HCT116 (cell line): ENCODE measurements at regions not wholly inside any gene's neighbourhood (a gene's known extent, or its start where the extent isn't known, plus 50 kb on each side); places are given as distances from the start of the nearest gene placed in this dataset.

Experiments used
- ATAC-seq: fragments of 200-7000 bp; cut with Tn5 transposase; 2 replicates; pipeline ENCODE4 v1.9.1; 2020; ENCODE audit warnings: mild to moderate bottlenecking, moderate library complexity
- BruUV-seq: library from RNA; stranded (reverse); fragments of 400-500 nt; replicated peaks from 2 replicates; lab custom pipeline; 2021; lab: Mats Ljungman, UMichigan
- CTCF ChIA-PET: fragments of 300-600 bp; sonication (Branson Sonifier 250); formaldehyde crosslinking; loops from one replicate; lab custom pipeline; 2021; ENCODE audit warnings: antibody characterized with exemption; lab: Charles Lee
- POLR2A ChIA-PET: fragments of 300-600, 350-600 bp; sonication (Branson Sonifier 250); formaldehyde crosslinking; loops from one replicate; lab custom pipeline; 2021; ENCODE audit warnings: antibody characterized with exemption; lab: Charles Lee
- RAD21 ChIA-PET, 2 experiments: fragments of 300-600 bp; sonication (Branson Sonifier 250); formaldehyde crosslinking; loops; one replicate each; lab custom pipeline; 2023; ENCODE audit warnings: low total read pairs in 2 of 2; ENCODE audit not compliant: uncharacterized antibody in 2 of 2, unreplicated experiment in 2 of 2, low non-redundant PET in 1 of 2; lab: Charles Lee
- DNase-seq: peaks from one replicate; pipeline ENCODE4 v3.0.0-alpha.2; 2010; ENCODE audit warnings: low read depth, low spot score
- H2AFZ ChIP-seq: fragments of 200-600 bp; shearing (Covaris generic), sonication (generic); 2 replicates; pipeline ENCODE4 v1.6.1; 2017; ENCODE audit warnings: low read depth, mixed run types, mixed read lengths, antibody characterized with exemption, low read length; ENCODE audit not compliant: poor library complexity, severe bottlenecking
- H3K27ac ChIP-seq: 2 replicates; pipeline ENCODE4 v1.5.1; 2012; ENCODE audit warnings: low read depth, low read length
- H3K27me3 ChIP-seq: fragments of 200-600 bp; sonication (generic); 2 replicates; pipeline ENCODE4 v1.6.1; 2016; ENCODE audit warnings: mixed run types, low read length, mixed read lengths; ENCODE audit not compliant: insufficient read depth
- H3K36me3 ChIP-seq, 2 experiments: fragments of 200-500 bp in 1 of 2; fragments of 200-600 bp in 1 of 2; sonication (Bioruptor generic) in 1 of 2; sonication (generic) in 1 of 2; 2 replicates each; pipeline versions ENCODE4 v1.5.1 to v1.6.1; 2014 to 2016; ENCODE audit warnings: low read length in 2 of 2, inconsistent platforms in 1 of 2, mixed read lengths in 1 of 2, mixed run types in 1 of 2; ENCODE audit not compliant: insufficient read depth in 2 of 2, control insufficient read depth in 1 of 2
- H3K4me1 ChIP-seq, 2 experiments: fragments of 200-600 bp in 1 of 2; sonication (generic) in 1 of 2; 2 replicates each; pipeline versions ENCODE4 v1.5.1 to v1.6.1; 2012 to 2017; ENCODE audit warnings: low read length in 2 of 2, inconsistent platforms in 1 of 2, mild to moderate bottlenecking in 1 of 2, mixed read lengths in 1 of 2, mixed run types in 1 of 2, moderate library complexity in 1 of 2; ENCODE audit not compliant: insufficient read depth in 2 of 2, control insufficient read depth in 1 of 2
- H3K4me2 ChIP-seq: fragments of 200-600 bp; sonication (generic); 2 replicates; pipeline ENCODE4 v1.6.1; 2017; ENCODE audit warnings: mixed run types, low read length, mixed read lengths
- H3K4me3 ChIP-seq, 2 experiments: fragments of 200-600 bp in 1 of 2; sonication (generic) in 1 of 2; replicated peaks in 1 of 2; 2 replicates each; pipeline ENCODE4 v1.5.1; 2011 to 2016; ENCODE audit warnings: low read length in 2 of 2, control low read depth in 1 of 2, low read depth in 1 of 2, mild to moderate bottlenecking in 1 of 2, mixed read lengths in 1 of 2, mixed run types in 1 of 2
- H3K79me2 ChIP-seq: fragments of 200-600 bp; sonication (generic); 2 replicates; pipeline ENCODE4 v1.6.1; 2017; ENCODE audit warnings: mild to moderate bottlenecking, mixed run types, low read length, moderate library complexity, mixed read lengths; ENCODE audit not compliant: insufficient read depth
- H3K9ac ChIP-seq: fragments of 200-600 bp; sonication (generic); 2 replicates; pipeline ENCODE4 v1.6.1; 2016; ENCODE audit warnings: low read length, mixed read lengths
- H3K9me2 ChIP-seq: fragments of 200-600 bp; sonication (generic), shearing (Covaris generic); 2 replicates; pipeline ENCODE4 v1.6.1; 2017; ENCODE audit warnings: mixed run types, mild to moderate bottlenecking, moderate library complexity; ENCODE audit not compliant: insufficient read depth
- H3K9me3 ChIP-seq, 2 experiments: fragments of 200-500 bp in 1 of 2; fragments of 200-600 bp in 1 of 2; sonication (Bioruptor generic) in 1 of 2; sonication (generic) in 1 of 2; 2 replicates each; pipeline ENCODE4 v1.6.1; 2014 to 2017; ENCODE audit warnings: low read length in 2 of 2, mixed read lengths in 2 of 2, inconsistent platforms in 1 of 2, low read depth in 1 of 2, mild to moderate bottlenecking in 1 of 2, mixed run types in 1 of 2, moderate library complexity in 1 of 2; ENCODE audit not compliant: control insufficient read depth in 1 of 2, insufficient read depth in 1 of 2
- H4K20me1 ChIP-seq: fragments of 200-600 bp; sonication (generic), shearing (Covaris generic); 2 replicates; pipeline ENCODE4 v1.6.1; 2017; ENCODE audit warnings: mixed run types, mild to moderate bottlenecking, moderate library complexity; ENCODE audit not compliant: insufficient read depth
- CBX3 ChIP-seq: IDR thresholded peaks from 2 replicates; pipeline ENCODE4 v1.6.1; 2012; ENCODE audit warnings: low read depth
- EGR1 ChIP-seq: IDR thresholded peaks from 2 replicates; pipeline ENCODE4 v1.6.1; 2012; ENCODE audit warnings: low read depth
- ELF1 ChIP-seq: IDR thresholded peaks from 2 replicates; pipeline ENCODE4 v1.6.1; 2012; ENCODE audit warnings: low read depth, borderline replicate concordance
- EZH2 ChIP-seq: fragments of 200-600 bp; sonication (generic); IDR thresholded peaks from 2 replicates; pipeline ENCODE4 v1.6.1; 2017; ENCODE audit warnings: antibody characterized with exemption, mixed run types
- EZH2phosphoT487 ChIP-seq: fragments of 200-600 bp; IDR thresholded peaks from 2 replicates; pipeline ENCODE4 v1.6.1; 2018; ENCODE audit warnings: antibody characterized with exemption, borderline replicate concordance
- FOSL1 ChIP-seq: IDR thresholded peaks from 2 replicates; pipeline ENCODE4 v1.6.1; 2012; ENCODE audit warnings: low read depth
- POLR2A ChIP-seq: IDR thresholded peaks from 2 replicates; pipeline ENCODE4 v1.7.0; 2011; ENCODE audit warnings: borderline replicate concordance; ENCODE audit not compliant: insufficient read depth, insufficient read length; ENCODE audit errors: extremely low read depth
- POLR2AphosphoS5 ChIP-seq: IDR thresholded peaks from 2 replicates; pipeline ENCODE4 v1.6.1; 2011; ENCODE audit warnings: mild to moderate bottlenecking, low read depth, low read length, moderate library complexity
- SRF ChIP-seq: IDR thresholded peaks from 2 replicates; pipeline ENCODE4 v1.6.1; 2012; ENCODE audit warnings: low read depth
- YY1 ChIP-seq: IDR thresholded peaks from 2 replicates; pipeline ENCODE4 v1.6.1; 2011; ENCODE audit warnings: low read length, low read depth, moderate library complexity, mild to moderate bottlenecking; ENCODE audit not compliant: insufficient replicate concordance; ENCODE audit errors: extremely low read depth
- ZNF274 ChIP-seq: fragments of 200-500 bp; sonication (Bioruptor generic); IDR thresholded peaks from 2 replicates; pipeline ENCODE4 v1.6.1; 2014; ENCODE audit warnings: mild to moderate bottlenecking, low read depth, low read length, inconsistent platforms
- intact Hi-C: fragments of 100-400 bp; cut with micrococcal nuclease; formaldehyde crosslinking; loops from 2 replicates; pipeline ENCODE4 v1.10.0; 2022
- TF ChIP-seq, protein P1 (sequence below): IDR thresholded peaks from 2 replicates; pipeline ENCODE4 v1.6.1; 2012
- TF ChIP-seq, protein P2 (sequence below), 3 experiments: fragments of 200-600 bp in 1 of 3; sonication (generic) in 1 of 3; IDR thresholded peaks in 2 of 3; conservative IDR thresholded peaks in 1 of 3; 2 replicates each; pipeline ENCODE4 v1.5.1; 2012 to 2017; ENCODE audit warnings: low read depth in 2 of 3, low read length in 2 of 3, antibody characterized with exemption in 1 of 3, borderline replicate concordance in 1 of 3, control low read depth in 1 of 3, mild to moderate bottlenecking in 1 of 3, mixed read lengths in 1 of 3, mixed run types in 1 of 3, moderate library complexity in 1 of 3; ENCODE audit not compliant: insufficient read depth in 1 of 3
- TF ChIP-seq, protein P3 (sequence below): IDR thresholded peaks from 2 replicates; pipeline ENCODE4 v1.6.1; 2011; ENCODE audit warnings: mild to moderate bottlenecking, low read length, moderate library complexity; ENCODE audit not compliant: insufficient replicate concordance; ENCODE audit errors: extremely low read depth

DNA sequence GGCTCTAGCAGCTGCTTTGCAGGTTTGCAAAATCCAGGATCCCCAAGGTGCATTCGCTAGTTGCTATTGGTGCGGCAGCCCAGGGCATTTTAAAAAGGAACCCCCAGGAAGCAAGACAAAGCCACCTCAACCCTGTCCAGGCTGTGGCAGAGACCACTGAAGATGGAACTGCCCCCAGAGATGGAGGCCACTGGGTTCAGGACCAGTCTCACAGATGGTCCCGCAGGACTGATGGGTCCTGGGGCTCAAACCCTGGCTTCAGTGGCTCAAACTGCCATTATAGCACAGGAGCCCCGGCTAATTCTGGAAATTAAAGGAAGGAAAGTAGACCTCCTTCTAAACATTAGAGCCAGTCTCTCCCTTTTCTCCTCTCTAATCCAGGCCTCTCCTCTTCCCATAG, 79.8 kb upstream of the TSPAN11 start:
- CTCF ChIA-PET, result interaction anchor here (1.0 to 6.3 kb wide), 7 partner anchors 139 to 1909 kb away, joined by 3 to 73 read pairs (median 5); partner anchors contain the start of gene YARS2

DNA sequence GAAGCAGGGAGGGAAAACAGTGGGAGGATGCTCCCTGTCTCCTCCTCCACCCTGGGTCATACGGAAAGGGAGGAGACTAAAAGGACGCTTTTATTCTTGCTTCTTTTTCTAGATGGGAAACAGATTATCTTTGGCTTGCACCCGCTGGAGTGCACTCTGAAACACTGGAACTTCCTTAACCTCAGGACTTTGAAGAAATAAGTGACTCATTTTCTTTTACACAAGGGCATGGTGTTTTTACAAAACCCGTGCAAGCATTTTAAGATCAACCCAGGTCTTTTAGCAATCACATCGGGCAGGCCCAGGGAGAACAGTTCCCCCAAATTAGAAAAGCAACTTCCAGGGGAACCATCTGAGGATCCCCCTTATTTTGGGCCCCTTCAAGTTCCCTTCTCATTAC, 80.9 kb upstream of the TSPAN11 start:
- Histone ChIP-seq H3K79me2 (no peaks in the 10 kb centered on the region), H2AFZ (no peak overlapping the region), H3K4me1 (peaks cover 0 to 1% of the 10 kb centered on the region in 2 experiments; a peak in 1 of 4 replicates), H3K27me3 (no peaks in the 10 kb centered on the region), H3K9me2 (no peaks in the 10 kb centered on the region), H4K20me1 (no peaks in the 10 kb centered on the region)
- ATAC-seq, result no peak
- TF ChIP-seq ZNF274 (no peak), ELF1 (no peak), POLR2A (no peak), POLR2AphosphoS5 (no peak), EZH2 (no peak), EGR1 (no peak), CBX3 (no peak), SRF (no peak), YY1 (no peak), FOSL1 (no peak), EZH2phosphoT487 (no peak)
- TF ChIP-seq, protein P1, sequence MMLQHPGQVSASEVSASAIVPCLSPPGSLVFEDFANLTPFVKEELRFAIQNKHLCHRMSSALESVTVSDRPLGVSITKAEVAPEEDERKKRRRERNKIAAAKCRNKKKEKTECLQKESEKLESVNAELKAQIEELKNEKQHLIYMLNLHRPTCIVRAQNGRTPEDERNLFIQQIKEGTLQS, result no peak
- TF ChIP-seq, protein P2, sequence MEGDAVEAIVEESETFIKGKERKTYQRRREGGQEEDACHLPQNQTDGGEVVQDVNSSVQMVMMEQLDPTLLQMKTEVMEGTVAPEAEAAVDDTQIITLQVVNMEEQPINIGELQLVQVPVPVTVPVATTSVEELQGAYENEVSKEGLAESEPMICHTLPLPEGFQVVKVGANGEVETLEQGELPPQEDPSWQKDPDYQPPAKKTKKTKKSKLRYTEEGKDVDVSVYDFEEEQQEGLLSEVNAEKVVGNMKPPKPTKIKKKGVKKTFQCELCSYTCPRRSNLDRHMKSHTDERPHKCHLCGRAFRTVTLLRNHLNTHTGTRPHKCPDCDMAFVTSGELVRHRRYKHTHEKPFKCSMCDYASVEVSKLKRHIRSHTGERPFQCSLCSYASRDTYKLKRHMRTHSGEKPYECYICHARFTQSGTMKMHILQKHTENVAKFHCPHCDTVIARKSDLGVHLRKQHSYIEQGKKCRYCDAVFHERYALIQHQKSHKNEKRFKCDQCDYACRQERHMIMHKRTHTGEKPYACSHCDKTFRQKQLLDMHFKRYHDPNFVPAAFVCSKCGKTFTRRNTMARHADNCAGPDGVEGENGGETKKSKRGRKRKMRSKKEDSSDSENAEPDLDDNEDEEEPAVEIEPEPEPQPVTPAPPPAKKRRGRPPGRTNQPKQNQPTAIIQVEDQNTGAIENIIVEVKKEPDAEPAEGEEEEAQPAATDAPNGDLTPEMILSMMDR (IDR thresholded peaks at IDR 0.05 in 2 of 3, conservative IDR thresholded peaks at IDR 0.05 in 1 of 3; ENCODE audit: borderline replicate concordance in 1 of 3, insufficient read depth in 1 of 3, low read depth in 2 of 3, low read length in 2 of 3), result no peak
- TF ChIP-seq, protein P3, sequence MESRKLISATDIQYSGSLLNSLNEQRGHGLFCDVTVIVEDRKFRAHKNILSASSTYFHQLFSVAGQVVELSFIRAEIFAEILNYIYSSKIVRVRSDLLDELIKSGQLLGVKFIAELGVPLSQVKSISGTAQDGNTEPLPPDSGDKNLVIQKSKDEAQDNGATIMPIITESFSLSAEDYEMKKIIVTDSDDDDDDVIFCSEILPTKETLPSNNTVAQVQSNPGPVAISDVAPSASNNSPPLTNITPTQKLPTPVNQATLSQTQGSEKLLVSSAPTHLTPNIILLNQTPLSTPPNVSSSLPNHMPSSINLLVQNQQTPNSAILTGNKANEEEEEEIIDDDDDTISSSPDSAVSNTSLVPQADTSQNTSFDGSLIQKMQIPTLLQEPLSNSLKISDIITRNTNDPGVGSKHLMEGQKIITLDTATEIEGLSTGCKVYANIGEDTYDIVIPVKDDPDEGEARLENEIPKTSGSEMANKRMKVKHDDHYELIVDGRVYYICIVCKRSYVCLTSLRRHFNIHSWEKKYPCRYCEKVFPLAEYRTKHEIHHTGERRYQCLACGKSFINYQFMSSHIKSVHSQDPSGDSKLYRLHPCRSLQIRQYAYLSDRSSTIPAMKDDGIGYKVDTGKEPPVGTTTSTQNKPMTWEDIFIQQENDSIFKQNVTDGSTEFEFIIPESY, result no peak
- TF ChIP-seq, all 23 proteins: peak for 0
- Histone ChIP-seq H3K4me3 (no peak overlapping the region), H3K4me2 (no peak overlapping the region), H3K9ac (no peak overlapping the region), H3K36me3 (no peaks in the 10 kb centered on the region), H3K27ac (no peak overlapping the region), H3K9me3 (no peaks in the 10 kb centered on the region)
- intact Hi-C loops, result loop anchor here (2.0 to 10.0 kb wide), 3 partner anchors 332 to 789 kb away; no protein-coding TSS in a partner anchor
- BruUV-seq, result no TSS peak
- RAD21 ChIA-PET, result no interaction called here
- DNase-seq, result no peak
- CTCF ChIA-PET, result no interaction called here
- POLR2A ChIA-PET, result no interaction called here

More for the DNA sequence above, 79.8 kb upstream of the TSPAN11 start:
- Histone ChIP-seq H3K36me3 (no peaks in the 10 kb centered on the region), H3K79me2 (no peaks in the 10 kb centered on the region), H3K9ac (no peak overlapping the region), H3K9me3 (no peaks in the 10 kb centered on the region), H3K4me3 (no peak overlapping the region), H3K9me2 (no peaks in the 10 kb centered on the region), H2AFZ (no peak overlapping the region), H3K4me2 (no peak overlapping the region), H3K27ac (no peak overlapping the region), H3K4me1 (peaks cover 4 to 7% of the 10 kb centered on the region in 2 experiments; a peak in 2 of 4 replicates), H4K20me1 (no peaks in the 10 kb centered on the region), H3K27me3 (no peaks in the 10 kb centered on the region)
- DNase-seq (no peak), ATAC-seq (no peak)
- ChIA-PET POLR2A (no interaction called here), RAD21 (interaction anchor here (1.2 to 1.4 kb wide), 2 partner anchors 139 to 143 kb away, joined by 3 to 4 read pairs; no protein-coding TSS in a partner anchor)
- BruUV-seq, result no TSS peak
- intact Hi-C loops, result loop anchor here (1.0 to 10.0 kb wide), 4 partner anchors 331 to 788 kb away; no protein-coding TSS in a partner anchor
- TF ChIP-seq ELF1, result no peak
